HepG2 (cell line): ENCODE measurements at regions not wholly inside any gene's neighbourhood (a gene's known extent, or its start where the extent isn't known, plus 50 kb on each side); places are given as distances from the start of the nearest gene placed in this dataset.

Experiments used
- ATAC-seq: fragments of 200-7000 bp; cut with Tn5 transposase; 3 replicates; pipeline ENCODE4 v1.9.1; 2020; ENCODE audit warnings: mild to moderate bottlenecking, moderate library complexity
- BruUV-seq: library from RNA; stranded (reverse); fragments of 400-500 nt; replicated peaks from 2 replicates; lab custom pipeline; 2021; lab: Mats Ljungman, UMichigan
- CTCF ChIA-PET: fragments of 300-600 bp; formaldehyde crosslinking; extraction: SDS; loops from one replicate; lab custom pipeline; 2021; ENCODE audit warnings: low total read pairs, inconsistent platforms, low intra/inter-chr PET ratio; lab: Yijun Ruan, JAX
- POLR2A ChIA-PET: fragments of 350-600 bp; sonication (Branson Sonifier 250); formaldehyde crosslinking; loops from one replicate; lab custom pipeline; 2020; ENCODE audit warnings: antibody characterized with exemption, inconsistent platforms; lab: Yijun Ruan, JAX
- DNase-seq: peaks from one replicate; pipeline ENCODE4 v3.0.0-alpha.2; 2015; ENCODE audit warnings: low spot score
- FAIRE-seq: peaks from 3 replicates; lab custom pipeline; 2011; peaks lifted over from hg19 to GRCh38; lab: Jason Lieb, UNC
- H2AFZ ChIP-seq: one replicate; pipeline ENCODE4 v1.6.1; 2011; ENCODE audit warnings: low read length, inconsistent platforms
- H3K27ac ChIP-seq: fragments of 300-600 bp; 3 replicates; pipeline ENCODE4 v1.8.0; 2011; ENCODE audit warnings: mixed run types, mild to moderate bottlenecking, mixed read lengths, low read length, inconsistent platforms; ENCODE audit not compliant: insufficient read depth; ENCODE audit errors: extremely low read length
- H3K27me3 ChIP-seq, 2 experiments: fragments of 200-600 bp in 1 of 2; 2 replicates in 1 of 2; 3 replicates in 1 of 2; pipeline versions ENCODE4 v1.6.0 to v1.8.0; 2011; ENCODE audit warnings: low read length in 2 of 2, mild to moderate bottlenecking in 2 of 2, moderate library complexity in 2 of 2, inconsistent platforms in 1 of 2; ENCODE audit not compliant: insufficient read depth in 2 of 2, control insufficient read depth in 1 of 2
- H3K36me3 ChIP-seq, 2 experiments: fragments of 200-600 bp in 1 of 2; replicated peaks in 1 of 2; 2 replicates in 1 of 2; 3 replicates in 1 of 2; pipeline versions ENCODE4 v1.5.1 to v1.8.0; 2011; ENCODE audit warnings: low read length in 2 of 2, inconsistent platforms in 1 of 2; ENCODE audit not compliant: insufficient read depth in 2 of 2, control insufficient read depth in 1 of 2
- H3K4me1 ChIP-seq: 2 replicates; pipeline ENCODE4 v1.5.1; 2012; ENCODE audit warnings: low read length, inconsistent platforms; ENCODE audit not compliant: insufficient read depth
- H3K4me2 ChIP-seq: 2 replicates; pipeline ENCODE4 v1.6.0; 2011; ENCODE audit warnings: low read depth, low read length, inconsistent platforms
- H3K4me3 ChIP-seq, 3 experiments: fragments of 200-600 bp in 1 of 3; sonication (generic), shearing (Covaris generic) in 1 of 3; replicated peaks in 1 of 3; 2 replicates each; pipeline ENCODE4 v1.5.1; 2011 to 2016; ENCODE audit warnings: low read length in 3 of 3, inconsistent platforms in 2 of 3, low read depth in 2 of 3, mild to moderate bottlenecking in 2 of 3, control low read depth in 1 of 3, mixed read lengths in 1 of 3; ENCODE audit not compliant: insufficient read depth in 1 of 3
- H3K79me2 ChIP-seq: one replicate; pipeline ENCODE4 v1.6.1; 2011; ENCODE audit warnings: low read length, inconsistent platforms; ENCODE audit not compliant: insufficient read depth
- H3K9ac ChIP-seq: 2 replicates; pipeline ENCODE4 v1.6.0; 2011; ENCODE audit warnings: mild to moderate bottlenecking, low read depth, low read length, inconsistent platforms; ENCODE audit not compliant: insufficient read depth
- H3K9me3 ChIP-seq: 2 replicates; pipeline ENCODE4 v1.5.1; 2012; ENCODE audit warnings: mild to moderate bottlenecking, low read length
- H4K20me1 ChIP-seq: 2 replicates; pipeline ENCODE4 v1.6.0; 2011; ENCODE audit warnings: inconsistent platforms, mild to moderate bottlenecking, low read length, moderate library complexity; ENCODE audit not compliant: insufficient read depth
- CREBL2 ChIP-seq: sonication (generic); formaldehyde crosslinking; IDR thresholded peaks from 2 replicates; pipeline ENCODE4 v1.8.1; 2023; ENCODE audit warnings: missing genetic modification reagents, mild to moderate bottlenecking, borderline replicate concordance
- EHMT2 ChIP-seq: fragments of 200-600 bp; sonication (generic); IDR thresholded peaks from 2 replicates; pipeline ENCODE4 v1.7.0; 2017; ENCODE audit warnings: antibody characterized with exemption, low read depth, low read length, borderline replicate concordance
- SMYD3 ChIP-seq: sonication (generic); formaldehyde crosslinking; IDR thresholded peaks from 2 replicates; pipeline ENCODE4 v1.8.1; 2023; ENCODE audit warnings: mild to moderate bottlenecking, missing genetic modification reagents
- STAT6 ChIP-seq: sonication (generic); formaldehyde crosslinking; IDR thresholded peaks from 2 replicates; pipeline ENCODE4 v1.4.0; 2020; ENCODE audit warnings: missing genetic modification reagents, mild to moderate bottlenecking, borderline replicate concordance
- ZBTB2 ChIP-seq: sonication (generic); formaldehyde crosslinking; IDR thresholded peaks from 2 replicates; pipeline ENCODE4 v1.8.0; 2022; ENCODE audit warnings: low read depth, missing genetic modification reagents
- ZNF281 ChIP-seq: sonication (generic); formaldehyde crosslinking; IDR thresholded peaks from 2 replicates; pipeline ENCODE4 v1.4.0; 2020; ENCODE audit warnings: missing genetic modification reagents, borderline replicate concordance
- ZNF530 ChIP-seq: sonication (generic); formaldehyde crosslinking; IDR thresholded peaks from 2 replicates; pipeline ENCODE4 v1.5.0; 2020; ENCODE audit warnings: low read depth, mild to moderate bottlenecking, missing genetic modification reagents
- ZNF569 ChIP-seq: sonication (generic); formaldehyde crosslinking; IDR thresholded peaks from 2 replicates; pipeline ENCODE4 v1.5.0; 2020; ENCODE audit warnings: mild to moderate bottlenecking, missing genetic modification reagents, moderate library complexity, borderline replicate concordance
- ZNF598 ChIP-seq: sonication (generic); formaldehyde crosslinking; IDR thresholded peaks from 2 replicates; pipeline ENCODE4 v1.5.1; 2020; ENCODE audit warnings: mild to moderate bottlenecking, missing genetic modification reagents, borderline replicate concordance
- ZNF713 ChIP-seq: sonication (generic); formaldehyde crosslinking; IDR thresholded peaks from 2 replicates; pipeline ENCODE4 v1.4.0; 2020; ENCODE audit warnings: mild to moderate bottlenecking, missing genetic modification reagents
- ZNF766 ChIP-seq: sonication (generic); formaldehyde crosslinking; IDR thresholded peaks from 2 replicates; pipeline ENCODE4 v1.5.0; 2020; ENCODE audit warnings: missing genetic modification reagents, borderline replicate concordance
- ZNF772 ChIP-seq: sonication (generic); formaldehyde crosslinking; IDR thresholded peaks from 2 replicates; pipeline ENCODE4 v1.5.0; 2020; ENCODE audit warnings: mild to moderate bottlenecking, missing genetic modification reagents
- ZNF839 ChIP-seq: sonication (generic); formaldehyde crosslinking; IDR thresholded peaks from 2 replicates; pipeline ENCODE4 v1.4.0; 2020; ENCODE audit warnings: missing genetic modification reagents, mild to moderate bottlenecking, borderline replicate concordance
- WGBS: methylation state at CpG from one replicate; pipeline ENCODE4 v1.1.6; 2017; ENCODE audit warnings: low lambda C conversion rate; 5-methylcytosine and 5-hydroxymethylcytosine counted together
- in situ Hi-C: cut with HindIII; loops from 2 replicates; pipeline ENCODE4 v1.10.0; 2017; ENCODE audit warnings: low pct_unique_long_range_greater_than_20kb; ENCODE audit not compliant: extremely low pct_ligation_motif_present
- intact Hi-C: fragments of 100-400 bp; cut with micrococcal nuclease; formaldehyde crosslinking; loops from one replicate; pipeline ENCODE4 v1.10.0; 2022; ENCODE audit not compliant: unreplicated experiment

- POLR2A ChIA-PET, result no interaction called here
- Histone ChIP-seq H3K27me3 (no peaks in the 10 kb centered on the region; a peak in 1 of 5 replicates), H3K36me3 (no peaks in the 10 kb centered on the region), H3K79me2 (no peaks in the 10 kb centered on the region), H3K9ac (no peak overlapping the region), H4K20me1 (no peaks in the 10 kb centered on the region), H3K4me2 (no peak overlapping the region), H3K4me3 (no peak overlapping the region), H2AFZ (no peak overlapping the region), H3K9me3 (no peaks in the 10 kb centered on the region), H3K27ac (no peak overlapping the region), H3K4me1 (no peaks in the 10 kb centered on the region)
- CTCF ChIA-PET, result no interaction called here
- BruUV-seq, result no TSS peak
- DNase-seq (no peak), ATAC-seq (no peak), FAIRE-seq (no peak)
- 9% methylated on average over 2 of the region's 2 CpGs for WGBS
- intact Hi-C loops (no loop called here), in situ Hi-C loops (no loop called here)
- TF ChIP-seq ZNF598 (CRISPR knock-in tag), result no peak
- TF ChIP-seq ZNF713 (CRISPR knock-in tag), result no peak
- TF ChIP-seq STAT6 (CRISPR knock-in tag), result no peak
- TF ChIP-seq ZNF569 (CRISPR knock-in tag), result no peak
- TF ChIP-seq ZNF530 (CRISPR knock-in tag), result no peak
- no peak for TF ChIP-seq CREBL2 (CRISPR knock-in tag)
- no peak for TF ChIP-seq ZNF766 (CRISPR knock-in tag)
- no peak for TF ChIP-seq EHMT2
- TF ChIP-seq ZBTB2 (CRISPR knock-in tag), result no peak
- TF ChIP-seq ZNF839, result no peak
- TF ChIP-seq SMYD3 (CRISPR knock-in tag), result no peak
- no peak for TF ChIP-seq ZNF281
- no peak for TF ChIP-seq ZNF772 (CRISPR knock-in tag)
These were observed 561.6 kb downstream of the MIAT start for GRCh38 chr22:27219036-27219435.
